ENCODE measurements at regions not wholly inside any gene's neighbourhood (a gene's known extent, or its start where the extent isn't known, plus 50 kb on each side); places are given as distances from the start of the nearest gene placed in this dataset.

- no peaks in the 10 kb centered on the region for H3K27me3 ChIP-seq (ENCODE audit: control insufficient read depth, insufficient read depth, low read length)
- no peak overlapping the region for H3K9ac ChIP-seq (ENCODE audit: low read length)
- no peaks in the 10 kb centered on the region for H3K36me3 ChIP-seq (ENCODE audit: control insufficient read depth, low read depth, low read length)
- H3K4me3 ChIP-seq (ENCODE audit: low read length): no peak overlapping the region
- H3K27ac ChIP-seq (ENCODE audit: low read length): no peak overlapping the region
- no peaks in the 10 kb centered on the region for H3K9me3 ChIP-seq (ENCODE audit: control insufficient read depth, low read depth, low read length)
- peaks cover 8% of the 10 kb centered on the region for H3K4me1 ChIP-seq (ENCODE audit: control insufficient read depth, low read depth, low read length)
Observed at GRCh38 chr6:44054721-44055559, 72.3 kb downstream of the MRPL14 start.

- no peak overlapping the region for H3K27ac ChIP-seq (ENCODE audit: low read length)
- H3K36me3 ChIP-seq (ENCODE audit: control insufficient read depth, low read depth, low read length): no peaks in the 10 kb centered on the region
- no peaks in the 10 kb centered on the region for H3K27me3 ChIP-seq (ENCODE audit: control insufficient read depth, insufficient read depth, low read length)
- no peak overlapping the region for H3K9ac ChIP-seq (ENCODE audit: low read length)
- no peaks in the 10 kb centered on the region for H3K9me3 ChIP-seq (ENCODE audit: control insufficient read depth, low read depth, low read length)
- H3K4me3 ChIP-seq (ENCODE audit: low read length): no peak overlapping the region
- H3K4me1 ChIP-seq (ENCODE audit: control insufficient read depth, low read depth, low read length): peaks cover 8% of the 10 kb centered on the region
Observed at GRCh38 chr6:44053760-44054556, 73.3 kb downstream of the MRPL14 start.

GRCh38 chr6:44053106-44053756 lies 74.0 kb downstream of the MRPL14 start:
- Histone ChIP-seq H3K36me3 (ENCODE audit: control insufficient read depth, low read depth, low read length) (no peaks in the 10 kb centered on the region), H3K4me3 (ENCODE audit: low read length) (no peak overlapping the region), H3K4me1 (ENCODE audit: control insufficient read depth, low read depth, low read length) (peaks cover 8% of the 10 kb centered on the region), H3K27me3 (ENCODE audit: control insufficient read depth, insufficient read depth, low read length) (no peaks in the 10 kb centered on the region), H3K9ac (ENCODE audit: low read length) (no peak overlapping the region), H3K9me3 (ENCODE audit: control insufficient read depth, low read depth, low read length) (no peaks in the 10 kb centered on the region), H3K27ac (ENCODE audit: low read length) (no peak overlapping the region)

GRCh38 chr6:44052419-44053023 lies 74.7 kb downstream of the MRPL14 start:
- Histone ChIP-seq H3K4me1 (ENCODE audit: control insufficient read depth, low read depth, low read length) (peaks cover 8% of the 10 kb centered on the region), H3K36me3 (ENCODE audit: control insufficient read depth, low read depth, low read length) (no peaks in the 10 kb centered on the region), H3K9me3 (ENCODE audit: control insufficient read depth, low read depth, low read length) (no peaks in the 10 kb centered on the region), H3K4me3 (ENCODE audit: low read length) (no peak overlapping the region), H3K9ac (ENCODE audit: low read length) (no peak overlapping the region), H3K27me3 (ENCODE audit: control insufficient read depth, insufficient read depth, low read length) (no peaks in the 10 kb centered on the region), H3K27ac (ENCODE audit: low read length) (no peak overlapping the region)

GRCh38 chr6:44051515-44051914 lies 75.7 kb downstream of the MRPL14 start:
- Histone ChIP-seq H3K9me3 (ENCODE audit: control insufficient read depth, low read depth, low read length) (no peaks in the 10 kb centered on the region), H3K4me3 (ENCODE audit: low read length) (no peak overlapping the region), H3K36me3 (ENCODE audit: control insufficient read depth, low read depth, low read length) (no peaks in the 10 kb centered on the region), H3K27me3 (ENCODE audit: control insufficient read depth, insufficient read depth, low read length) (no peaks in the 10 kb centered on the region), H3K9ac (ENCODE audit: low read length) (no peak overlapping the region), H3K27ac (ENCODE audit: low read length) (no peak overlapping the region), H3K4me1 (ENCODE audit: control insufficient read depth, low read depth, low read length) (peaks cover 8% of the 10 kb centered on the region)

- Histone ChIP-seq H3K27ac (ENCODE audit: low read length) (no peak overlapping the region), H3K9ac (ENCODE audit: low read length) (no peak overlapping the region), H3K4me1 (ENCODE audit: control insufficient read depth, low read depth, low read length) (peaks cover 8% of the 10 kb centered on the region)
Observed at GRCh38 chr6:44050872-44051505, 76.3 kb downstream of the MRPL14 start.

GRCh38 chr6:44049989-44050871 lies 77.0 kb downstream of the MRPL14 start:
- no peak overlapping the region for H3K4me3 ChIP-seq (ENCODE audit: low read length)
- H3K27me3 ChIP-seq (ENCODE audit: control insufficient read depth, insufficient read depth, low read length): no peaks in the 10 kb centered on the region
- no peak overlapping the region for H3K9ac ChIP-seq (ENCODE audit: low read length)
- no peaks in the 10 kb centered on the region for H3K36me3 ChIP-seq (ENCODE audit: control insufficient read depth, low read depth, low read length)
- no peak overlapping the region for H3K27ac ChIP-seq (ENCODE audit: low read length)
- peaks cover 8% of the 10 kb centered on the region for H3K4me1 ChIP-seq (ENCODE audit: control insufficient read depth, low read depth, low read length)
- no peaks in the 10 kb centered on the region for H3K9me3 ChIP-seq (ENCODE audit: control insufficient read depth, low read depth, low read length)

More at GRCh38 chr6:44050872-44051505, 76.3 kb downstream of the MRPL14 start:
- Histone ChIP-seq H3K27me3 (ENCODE audit: control insufficient read depth, insufficient read depth, low read length) (no peaks in the 10 kb centered on the region), H3K4me3 (ENCODE audit: low read length) (no peak overlapping the region), H3K36me3 (ENCODE audit: control insufficient read depth, low read depth, low read length) (no peaks in the 10 kb centered on the region), H3K9me3 (ENCODE audit: control insufficient read depth, low read depth, low read length) (no peaks in the 10 kb centered on the region)

- H3K9ac ChIP-seq (ENCODE audit: low read length): no peak overlapping the region
- H3K9me3 ChIP-seq (ENCODE audit: control insufficient read depth, low read depth, low read length): no peaks in the 10 kb centered on the region
- no peak overlapping the region for H3K4me3 ChIP-seq (ENCODE audit: low read length)
- peaks cover 8% of the 10 kb centered on the region for H3K4me1 ChIP-seq (ENCODE audit: control insufficient read depth, low read depth, low read length)
- no peaks in the 10 kb centered on the region for H3K27me3 ChIP-seq (ENCODE audit: control insufficient read depth, insufficient read depth, low read length)
- no peak overlapping the region for H3K27ac ChIP-seq (ENCODE audit: low read length)
- H3K36me3 ChIP-seq (ENCODE audit: control insufficient read depth, low read depth, low read length): no peaks in the 10 kb centered on the region
Observed at GRCh38 chr6:44049163-44049988, 77.9 kb downstream of the MRPL14 start.

GRCh38 chr6:44048277-44048676 lies 79.0 kb downstream of the MRPL14 start:
- H3K27ac ChIP-seq (ENCODE audit: low read length): no peak overlapping the region
- H3K9ac ChIP-seq (ENCODE audit: low read length): no peak overlapping the region
- H3K9me3 ChIP-seq (ENCODE audit: control insufficient read depth, low read depth, low read length): no peaks in the 10 kb centered on the region
- no peaks in the 10 kb centered on the region for H3K27me3 ChIP-seq (ENCODE audit: control insufficient read depth, insufficient read depth, low read length)
- peaks cover 16% of the 10 kb centered on the region for H3K4me1 ChIP-seq (ENCODE audit: control insufficient read depth, low read depth, low read length)
- no peak overlapping the region for H3K4me3 ChIP-seq (ENCODE audit: low read length)
- no peaks in the 10 kb centered on the region for H3K36me3 ChIP-seq (ENCODE audit: control insufficient read depth, low read depth, low read length)

- Histone ChIP-seq H3K27ac (ENCODE audit: low read length) (no peak overlapping the region), H3K4me3 (ENCODE audit: low read length) (no peak overlapping the region), H3K4me1 (ENCODE audit: control insufficient read depth, low read depth, low read length) (peaks cover 17% of the 10 kb centered on the region), H3K9ac (ENCODE audit: low read length) (no peak overlapping the region), H3K36me3 (ENCODE audit: control insufficient read depth, low read depth, low read length) (no peaks in the 10 kb centered on the region), H3K9me3 (ENCODE audit: control insufficient read depth, low read depth, low read length) (no peaks in the 10 kb centered on the region), H3K27me3 (ENCODE audit: control insufficient read depth, insufficient read depth, low read length) (no peaks in the 10 kb centered on the region)
Observed at GRCh38 chr6:44047801-44048200, 79.5 kb downstream of the MRPL14 start.
